ENCODE measurements at regions not wholly inside any gene's neighbourhood (a gene's known extent, or its start where the extent isn't known, plus 50 kb on each side); places are given as distances from the start of the nearest gene placed in this dataset.

GRCh38 chr12:14275111-14275510 is 90.4 kb upstream of the ATF7IP start:
- no peak for DNase-seq (ENCODE audit: low read depth, low spot score)
- TF ChIP-seq POLR2AphosphoS5 (IDR thresholded peaks at IDR 0.05; ENCODE audit: borderline replicate concordance, low read depth, low read length) (no peak), EZH2 (IDR thresholded peaks at IDR 0.05) (no peak), FOXP2 (optimal IDR thresholded peaks at IDR 0.05; ENCODE audit: control extremely low read depth, extremely low read length, insufficient read depth) (no peak)

GRCh38 chr12:14275886-14276285 is 89.6 kb upstream of the ATF7IP start:
- DNase-seq (ENCODE audit: low read depth, low spot score), result no peak
- Histone ChIP-seq H3K9ac (ENCODE audit: insufficient read length) (no peak overlapping the region), H3K27ac (no peak overlapping the region), H3K9me3 (ENCODE audit: low read depth, low read length) (no peaks in the 10 kb centered on the region), H3K36me3 (ENCODE audit: insufficient read depth, low read length) (no peaks in the 10 kb centered on the region), H3K4me3 (no peak overlapping the region)
- TF ChIP-seq EZH2 (IDR thresholded peaks at IDR 0.05) (no peak), FOXP2 (optimal IDR thresholded peaks at IDR 0.05; ENCODE audit: control extremely low read depth, extremely low read length, insufficient read depth) (no peak), POLR2AphosphoS5 (IDR thresholded peaks at IDR 0.05; ENCODE audit: borderline replicate concordance, low read depth, low read length) (no peak)

More at GRCh38 chr12:14275111-14275510, 90.4 kb upstream of the ATF7IP start:
- no peaks in the 10 kb centered on the region for H3K9me3 ChIP-seq (ENCODE audit: low read depth, low read length)
- H3K36me3 ChIP-seq (ENCODE audit: insufficient read depth, low read length), result no peaks in the 10 kb centered on the region
- H3K27ac ChIP-seq, result no peak overlapping the region
- no peak overlapping the region for H3K4me3 ChIP-seq
- H3K9ac ChIP-seq (ENCODE audit: insufficient read length), result no peak overlapping the region

- H3K9ac ChIP-seq (ENCODE audit: insufficient read length), result no peak overlapping the region
These were observed 87.1 kb upstream of the ATF7IP start for GRCh38 chr12:14278294-14278953.

DNA sequence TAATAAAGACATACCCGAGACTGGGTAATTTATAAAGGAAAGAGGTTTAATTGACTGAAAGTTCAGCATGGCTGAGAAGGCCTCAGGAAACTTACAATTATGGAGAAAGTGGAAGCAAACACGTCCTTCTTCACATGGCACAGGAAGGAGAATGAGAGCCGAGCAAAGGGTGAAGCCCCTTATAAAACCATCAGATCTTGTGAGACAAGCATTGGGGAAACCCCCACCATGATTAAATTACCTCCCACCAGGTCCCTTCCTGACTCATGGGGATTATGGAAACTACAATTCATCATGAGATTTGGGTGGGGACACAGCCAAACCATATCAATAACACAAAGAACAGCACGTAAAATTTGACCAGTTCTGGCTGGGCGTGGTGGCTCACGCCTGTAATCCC is 85.6 kb upstream of the ATF7IP start:
- Histone ChIP-seq H3K9ac (ENCODE audit: insufficient read length) (no peak overlapping the region), H3K4me3 (no peak overlapping the region), H3K9me3 (ENCODE audit: low read depth, low read length) (no peaks in the 10 kb centered on the region), H3K36me3 (ENCODE audit: insufficient read depth, low read length) (no peaks in the 10 kb centered on the region), H3K27ac (no peak overlapping the region)
- no peak for DNase-seq (ENCODE audit: low read depth, low spot score)
- TF ChIP-seq FOXP2 (optimal IDR thresholded peaks at IDR 0.05; ENCODE audit: control extremely low read depth, extremely low read length, insufficient read depth) (no peak), EZH2 (IDR thresholded peaks at IDR 0.05) (no peak), POLR2AphosphoS5 (IDR thresholded peaks at IDR 0.05; ENCODE audit: borderline replicate concordance, low read depth, low read length) (no peak)

More at GRCh38 chr12:14278294-14278953, 87.1 kb upstream of the ATF7IP start:
- TF ChIP-seq EZH2 (IDR thresholded peaks at IDR 0.05) (no peak), FOXP2 (optimal IDR thresholded peaks at IDR 0.05; ENCODE audit: control extremely low read depth, extremely low read length, insufficient read depth) (no peak), POLR2AphosphoS5 (IDR thresholded peaks at IDR 0.05; ENCODE audit: borderline replicate concordance, low read depth, low read length) (no peak)
- H3K4me3 ChIP-seq, result no peak overlapping the region
- no peak overlapping the region for H3K27ac ChIP-seq
- H3K36me3 ChIP-seq (ENCODE audit: insufficient read depth, low read length), result no peaks in the 10 kb centered on the region
- no peaks in the 10 kb centered on the region for H3K9me3 ChIP-seq (ENCODE audit: low read depth, low read length)
- no peak for DNase-seq (ENCODE audit: low read depth, low spot score)

DNA sequence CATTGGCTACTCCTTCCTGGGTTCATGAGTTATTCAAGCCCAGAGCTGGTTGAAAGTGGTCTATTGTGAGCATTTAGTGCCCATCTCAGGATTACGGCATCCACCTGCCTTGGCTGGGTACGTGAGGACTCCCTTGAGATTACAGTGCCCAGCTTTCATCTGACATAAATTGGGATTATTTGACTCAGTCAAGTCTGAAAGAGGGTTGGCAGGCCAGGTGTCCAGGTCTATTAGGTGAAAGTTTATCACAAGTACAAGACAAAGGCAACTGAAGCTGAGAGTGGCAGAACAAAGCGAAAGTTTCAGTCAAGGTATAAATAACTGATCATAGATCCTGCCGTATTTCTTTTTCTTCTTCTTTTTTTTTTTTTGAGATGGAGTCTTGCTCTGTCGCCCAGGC is 84.6 kb upstream of the ATF7IP start:
- H3K27ac ChIP-seq, result no peak overlapping the region

DNA sequence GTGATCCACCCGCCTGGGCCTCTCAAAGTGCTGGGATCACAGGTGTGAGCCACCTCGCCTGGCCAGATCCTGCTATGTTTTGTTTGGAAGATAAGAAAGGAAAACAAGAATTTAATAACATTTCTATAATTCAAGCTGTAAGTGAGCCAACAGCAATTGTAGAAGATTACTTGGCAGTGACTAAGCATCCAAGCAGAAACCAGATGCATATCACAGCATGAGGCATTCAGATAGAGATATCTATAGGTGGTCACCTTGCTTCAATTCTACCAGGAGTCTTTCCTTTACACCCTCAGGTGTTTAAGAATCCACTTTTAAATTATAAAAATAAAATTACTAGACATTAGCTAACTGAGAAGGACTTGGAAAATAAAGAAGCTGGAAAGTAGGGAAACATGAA is 83.9 kb upstream of the ATF7IP start:
- Histone ChIP-seq H3K9ac (ENCODE audit: insufficient read length) (no peak overlapping the region), H3K4me3 (no peak overlapping the region), H3K9me3 (ENCODE audit: low read depth, low read length) (no peaks in the 10 kb centered on the region), H3K27ac (no peak overlapping the region), H3K36me3 (ENCODE audit: insufficient read depth, low read length) (no peaks in the 10 kb centered on the region)
- no peak for DNase-seq (ENCODE audit: low read depth, low spot score)
- TF ChIP-seq POLR2AphosphoS5 (IDR thresholded peaks at IDR 0.05; ENCODE audit: borderline replicate concordance, low read depth, low read length) (no peak), EZH2 (IDR thresholded peaks at IDR 0.05) (no peak), FOXP2 (optimal IDR thresholded peaks at IDR 0.05; ENCODE audit: control extremely low read depth, extremely low read length, insufficient read depth) (no peak)

More for the DNA sequence above, 84.6 kb upstream of the ATF7IP start:
- Histone ChIP-seq H3K36me3 (ENCODE audit: insufficient read depth, low read length) (no peaks in the 10 kb centered on the region), H3K9me3 (ENCODE audit: low read depth, low read length) (no peaks in the 10 kb centered on the region), H3K9ac (ENCODE audit: insufficient read length) (no peak overlapping the region), H3K4me3 (no peak overlapping the region)
- TF ChIP-seq EZH2 (IDR thresholded peaks at IDR 0.05), result no peak
- no peak for TF ChIP-seq POLR2AphosphoS5 (IDR thresholded peaks at IDR 0.05; ENCODE audit: borderline replicate concordance, low read depth, low read length)
- no peak for TF ChIP-seq FOXP2 (optimal IDR thresholded peaks at IDR 0.05; ENCODE audit: control extremely low read depth, extremely low read length, insufficient read depth)
- DNase-seq (ENCODE audit: low read depth, low spot score), result no peak

DNA sequence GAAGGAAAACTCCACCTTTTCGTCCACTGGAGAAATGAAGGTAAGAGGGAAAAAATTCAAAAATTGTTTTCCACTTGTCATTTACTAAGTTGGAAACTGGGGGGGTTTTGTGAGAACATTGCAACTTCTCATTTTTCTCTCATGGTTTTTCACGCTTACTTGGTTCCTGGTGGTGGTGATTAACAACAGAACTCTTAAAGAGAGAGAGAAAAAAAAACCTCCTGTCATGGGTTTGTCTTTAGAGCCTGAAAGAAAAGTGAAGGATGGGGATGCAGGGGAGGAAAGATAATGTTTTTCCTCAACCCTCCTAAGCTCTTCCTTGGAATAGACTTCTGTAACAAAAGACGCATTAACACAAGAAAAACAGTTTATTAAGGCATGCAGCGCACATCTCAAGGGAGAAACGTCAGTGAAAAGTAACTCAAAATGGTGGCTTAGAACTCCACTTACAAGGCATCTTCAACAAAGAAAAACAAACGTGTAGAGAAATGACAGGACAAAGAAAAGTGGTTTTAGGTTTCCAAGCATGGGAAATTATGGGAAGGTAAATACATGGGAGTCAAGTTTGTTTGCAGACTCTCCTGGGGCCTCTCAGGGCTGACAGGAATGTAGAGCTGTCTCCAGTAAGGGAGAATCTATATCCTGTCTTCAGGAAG is 81.9 kb upstream of the ATF7IP start:
- no peak for DNase-seq (ENCODE audit: low read depth, low spot score)
- H3K4me3 ChIP-seq, result no peak overlapping the region
- no peak overlapping the region for H3K9ac ChIP-seq (ENCODE audit: insufficient read length)

DNA sequence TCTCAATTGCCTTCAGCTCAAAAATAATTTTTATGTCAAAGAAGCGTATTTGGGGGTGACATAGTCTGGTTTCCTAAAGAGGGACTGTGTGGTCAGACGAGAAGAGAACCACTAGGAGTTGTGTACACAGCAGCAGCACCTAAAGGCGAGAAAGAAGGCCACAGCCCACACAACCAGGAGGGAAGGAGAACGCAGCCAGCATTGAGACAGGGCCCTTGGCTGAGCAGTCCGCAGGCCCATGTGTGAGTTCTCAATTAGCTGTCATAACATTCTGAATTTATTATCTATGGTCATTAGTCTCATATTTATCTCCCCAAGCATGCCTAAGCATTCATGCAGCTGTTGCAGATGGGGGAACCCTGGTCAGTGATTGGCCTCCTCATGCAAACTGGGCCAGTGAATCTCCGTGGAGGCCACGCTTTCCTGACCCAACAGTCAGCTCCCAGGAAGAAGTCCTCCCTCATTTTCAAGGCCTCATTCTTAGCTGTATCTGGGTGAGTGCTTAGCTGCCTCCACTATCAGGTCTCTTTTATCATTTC is 81.2 kb upstream of the ATF7IP start:
- no peak for DNase-seq (ENCODE audit: low read depth, low spot score)
- Histone ChIP-seq H3K9me3 (ENCODE audit: low read depth, low read length) (no peaks in the 10 kb centered on the region), H3K9ac (ENCODE audit: insufficient read length) (no peak overlapping the region), H3K27ac (no peak overlapping the region), H3K36me3 (ENCODE audit: insufficient read depth, low read length) (no peaks in the 10 kb centered on the region), H3K4me3 (no peak overlapping the region)
- TF ChIP-seq FOXP2 (optimal IDR thresholded peaks at IDR 0.05; ENCODE audit: control extremely low read depth, extremely low read length, insufficient read depth) (no peak), EZH2 (IDR thresholded peaks at IDR 0.05) (no peak), POLR2AphosphoS5 (IDR thresholded peaks at IDR 0.05; ENCODE audit: borderline replicate concordance, low read depth, low read length) (no peak)

More for the DNA sequence above, 81.9 kb upstream of the ATF7IP start:
- H3K9me3 ChIP-seq (ENCODE audit: low read depth, low read length), result no peaks in the 10 kb centered on the region
- H3K36me3 ChIP-seq (ENCODE audit: insufficient read depth, low read length), result no peaks in the 10 kb centered on the region
- TF ChIP-seq POLR2AphosphoS5 (IDR thresholded peaks at IDR 0.05; ENCODE audit: borderline replicate concordance, low read depth, low read length) (no peak), EZH2 (IDR thresholded peaks at IDR 0.05) (no peak), FOXP2 (optimal IDR thresholded peaks at IDR 0.05; ENCODE audit: control extremely low read depth, extremely low read length, insufficient read depth) (no peak)
- no peak overlapping the region for H3K27ac ChIP-seq
